Duodenal mucosa (tissue), 2 donors: ENCODE measurements at regions not wholly inside any gene's neighbourhood (a gene's known extent, or its start where the extent isn't known, plus 50 kb on each side); places are given as distances from the start of the nearest gene placed in this dataset.

ENCODE experiments used
- H3K27ac ChIP-seq: one replicate; pipeline ENCODE4 v1.7.0; 2013; ENCODE audit warnings: low read depth, low read length
- H3K27me3 ChIP-seq, 2 donors: one replicate each; pipeline ENCODE4 v1.7.0; 2013; ENCODE audit warnings: low read length in 2 of 2, control low read depth in 1 of 2; ENCODE audit not compliant: insufficient read depth in 2 of 2, control insufficient read depth in 1 of 2
- H3K36me3 ChIP-seq, 2 donors: one replicate each; pipeline ENCODE4 v1.7.0; 2013; ENCODE audit warnings: low read length in 2 of 2, control low read depth in 1 of 2; ENCODE audit not compliant: insufficient read depth in 2 of 2, control insufficient read depth in 1 of 2
- H3K4me1 ChIP-seq, 2 donors: one replicate each; pipeline ENCODE4 v1.7.0; 2013; ENCODE audit warnings: low read length in 2 of 2, control low read depth in 1 of 2; ENCODE audit not compliant: insufficient read depth in 2 of 2, control insufficient read depth in 1 of 2
- H3K4me3 ChIP-seq, 2 donors: one replicate each; pipeline ENCODE4 v1.7.0; 2013; ENCODE audit warnings: low read length in 2 of 2, low read depth in 1 of 2
- H3K9ac ChIP-seq, 2 donors: one replicate each; pipeline ENCODE4 v1.7.0; 2013; ENCODE audit warnings: low read length in 2 of 2, low read depth in 1 of 2
- H3K9me3 ChIP-seq, 2 donors: one replicate each; pipeline ENCODE4 v1.7.0; 2013; ENCODE audit warnings: low read length in 2 of 2, control low read depth in 1 of 2; ENCODE audit not compliant: control insufficient read depth in 1 of 2

DNA sequence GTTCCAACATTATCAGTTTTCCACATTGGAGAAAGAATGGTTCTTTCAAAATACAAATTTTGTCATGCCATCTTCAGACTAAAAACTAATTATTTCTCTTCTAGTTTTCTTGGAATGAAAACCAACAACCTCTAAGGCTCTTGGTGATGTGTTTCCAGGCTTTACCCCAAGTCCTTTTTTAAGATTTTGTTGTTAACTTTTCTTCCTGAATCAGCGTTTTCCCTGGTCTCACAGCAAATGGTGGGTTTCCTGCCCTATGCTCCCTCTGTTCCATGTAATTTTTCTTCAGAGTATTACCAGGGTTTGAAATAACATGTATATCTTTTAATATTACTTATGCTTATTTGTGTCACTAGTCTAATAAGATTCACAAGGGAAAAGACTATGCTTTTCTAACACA lies 1311.9 kb downstream of the LRFN5 start:
- Histone ChIP-seq H3K9ac (no peak overlapping the region), H3K4me3 (no peak overlapping the region), H3K36me3 (no peaks in the 10 kb centered on the region), H3K4me1 (no peaks in the 10 kb centered on the region), H3K27me3 (no peaks in the 10 kb centered on the region), H3K27ac (no peak overlapping the region), H3K9me3 (peaks cover 0 to 9% of the 10 kb centered on the region in 2 donors)

DNA sequence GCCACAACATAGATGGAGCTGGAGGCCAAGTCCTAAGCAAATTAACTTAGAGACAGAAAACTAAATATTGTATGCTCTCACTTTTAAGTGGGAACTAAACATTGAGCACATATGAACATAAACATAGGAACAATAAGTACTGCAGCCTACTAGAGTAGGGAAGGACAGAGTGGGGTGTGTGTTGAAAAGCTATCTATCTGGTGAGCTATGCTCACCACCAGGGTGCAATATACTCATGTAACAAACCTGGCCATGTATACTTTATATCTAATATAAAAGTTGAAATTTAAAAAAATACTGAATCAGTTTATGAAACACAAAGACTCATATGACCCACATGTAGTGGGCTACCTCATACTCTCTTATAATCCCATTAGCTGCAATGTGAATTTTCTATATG lies 1305.0 kb downstream of the LRFN5 start:
- H3K4me1 ChIP-seq: no peaks in the 10 kb centered on the region
- no peak overlapping the region for H3K4me3 ChIP-seq
- no peak overlapping the region for H3K9ac ChIP-seq
- H3K36me3 ChIP-seq: no peaks in the 10 kb centered on the region
- H3K9me3 ChIP-seq: peaks cover 0 to 5% of the 10 kb centered on the region in 2 donors
- no peak overlapping the region for H3K27ac ChIP-seq
- no peaks in the 10 kb centered on the region for H3K27me3 ChIP-seq

DNA sequence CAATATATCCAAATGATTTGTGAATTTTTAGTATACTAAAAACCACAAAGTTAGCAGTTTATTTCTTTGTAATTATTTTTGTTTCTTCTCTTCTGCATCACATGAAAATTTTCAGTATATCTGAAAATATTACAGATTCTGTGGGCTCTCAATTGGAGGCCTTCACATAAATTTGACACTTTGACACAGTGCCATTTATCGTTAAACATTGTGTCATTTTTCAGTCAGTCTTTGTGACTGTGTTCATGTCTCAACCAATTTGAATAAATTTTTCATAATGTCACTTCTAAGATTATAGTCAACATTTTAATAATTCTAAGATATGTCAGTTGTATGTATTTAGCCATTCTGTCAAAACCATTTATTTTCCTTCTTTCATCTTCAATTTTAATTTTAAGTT lies 1303.0 kb downstream of the LRFN5 start:
- Histone ChIP-seq H3K27me3 (no peaks in the 10 kb centered on the region), H3K36me3 (no peaks in the 10 kb centered on the region), H3K9me3 (peaks cover 0 to 5% of the 10 kb centered on the region in 2 donors), H3K27ac (no peak overlapping the region), H3K9ac (no peak overlapping the region), H3K4me3 (no peak overlapping the region), H3K4me1 (no peaks in the 10 kb centered on the region)

DNA sequence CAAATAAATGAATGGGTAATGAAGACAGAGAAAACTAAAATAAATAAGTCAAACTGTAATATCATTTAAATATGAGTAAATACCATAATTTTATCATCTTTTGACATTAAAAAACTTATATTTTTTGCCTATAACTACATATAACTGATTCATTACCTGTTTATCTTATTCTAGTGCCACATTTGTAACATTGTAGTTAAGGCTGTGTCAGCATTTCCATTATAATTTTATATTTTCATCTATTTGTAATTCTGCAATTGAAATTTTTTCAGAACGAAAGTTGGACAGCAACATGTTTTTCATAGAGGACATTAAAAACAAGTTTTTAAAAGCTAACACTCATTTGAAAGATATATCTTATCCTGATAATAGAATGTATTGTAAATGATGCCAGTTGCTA lies 1286.5 kb downstream of the LRFN5 start:
- Histone ChIP-seq H3K9me3 (peaks cover 0 to 6% of the 10 kb centered on the region in 2 donors), H3K27me3 (no peaks in the 10 kb centered on the region), H3K9ac (no peak overlapping the region), H3K36me3 (no peaks in the 10 kb centered on the region), H3K4me1 (no peaks in the 10 kb centered on the region), H3K4me3 (no peak overlapping the region), H3K27ac (no peak overlapping the region)

DNA sequence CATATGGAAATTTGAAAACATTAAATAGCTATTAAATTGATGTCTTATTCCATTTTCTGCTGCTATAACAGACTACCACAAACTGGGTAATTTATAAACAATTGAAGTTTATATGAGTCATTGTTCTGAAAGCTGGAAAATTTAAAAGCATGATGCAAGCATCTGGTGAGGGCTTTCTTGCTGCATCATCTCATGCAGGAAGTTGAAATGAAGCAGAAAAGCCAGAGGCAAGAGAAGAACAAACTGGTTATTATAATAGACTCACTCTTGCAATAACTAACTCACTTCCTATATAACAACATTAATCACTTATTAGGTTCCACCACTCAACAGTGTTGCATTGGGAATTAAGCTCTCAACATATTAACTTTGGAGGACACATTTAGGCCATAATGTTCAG lies 1277.4 kb downstream of the LRFN5 start:
- H3K9ac ChIP-seq: no peak overlapping the region
- no peaks in the 10 kb centered on the region for H3K27me3 ChIP-seq
- H3K27ac ChIP-seq: no peak overlapping the region
- no peaks in the 10 kb centered on the region for H3K4me1 ChIP-seq
- no peaks in the 10 kb centered on the region for H3K9me3 ChIP-seq
- no peaks in the 10 kb centered on the region for H3K36me3 ChIP-seq
- H3K4me3 ChIP-seq: no peak overlapping the region

DNA sequence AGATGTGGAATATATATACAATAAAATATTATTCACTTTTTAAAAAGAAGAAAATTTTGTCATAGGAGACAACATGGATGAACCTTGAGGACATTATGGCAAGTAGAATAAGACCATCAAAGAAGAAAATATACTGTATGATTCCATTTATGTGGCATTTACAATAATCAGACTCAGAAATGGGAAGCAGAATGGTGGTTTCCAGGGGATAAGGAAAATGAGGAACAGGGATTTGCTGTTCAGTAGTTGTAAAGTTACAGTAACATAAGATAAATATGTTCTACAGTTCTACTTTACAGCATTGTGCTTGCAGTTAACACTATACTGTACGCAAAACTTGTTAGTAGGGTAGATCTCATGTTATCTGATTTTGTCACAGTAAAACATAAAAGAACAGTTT lies 1271.0 kb downstream of the LRFN5 start:
- H3K9ac ChIP-seq: no peak overlapping the region
- no peak overlapping the region for H3K4me3 ChIP-seq
- no peaks in the 10 kb centered on the region for H3K27me3 ChIP-seq
- H3K9me3 ChIP-seq: peaks cover 0 to 5% of the 10 kb centered on the region in 2 donors
- no peak overlapping the region for H3K27ac ChIP-seq
- H3K36me3 ChIP-seq: no peaks in the 10 kb centered on the region
- no peaks in the 10 kb centered on the region for H3K4me1 ChIP-seq

DNA sequence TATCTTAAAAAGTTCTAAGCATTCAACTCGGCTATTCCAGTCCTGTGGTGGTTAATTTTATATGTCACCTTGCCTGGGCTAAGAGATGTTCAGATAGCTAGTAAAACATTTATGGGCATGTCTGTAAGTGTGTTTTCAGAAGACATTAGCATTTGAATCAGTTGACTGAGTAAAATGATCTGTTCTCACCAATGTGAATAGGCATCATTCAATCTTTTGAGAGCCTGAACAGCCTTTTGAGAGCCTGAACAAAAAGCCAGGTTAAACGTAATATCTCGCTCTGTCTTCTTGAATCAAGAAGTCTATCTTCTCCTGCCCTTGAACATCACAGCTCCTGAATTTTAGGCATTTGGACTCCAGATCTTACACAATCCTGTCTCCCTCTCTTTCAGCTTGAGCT lies 1266.1 kb downstream of the LRFN5 start:
- Histone ChIP-seq H3K9me3 (peaks cover 4% of the 10 kb centered on the region in 2 donors), H3K36me3 (no peaks in the 10 kb centered on the region), H3K27ac (no peak overlapping the region), H3K9ac (no peak overlapping the region), H3K4me1 (no peaks in the 10 kb centered on the region), H3K4me3 (no peak overlapping the region), H3K27me3 (no peaks in the 10 kb centered on the region)

DNA sequence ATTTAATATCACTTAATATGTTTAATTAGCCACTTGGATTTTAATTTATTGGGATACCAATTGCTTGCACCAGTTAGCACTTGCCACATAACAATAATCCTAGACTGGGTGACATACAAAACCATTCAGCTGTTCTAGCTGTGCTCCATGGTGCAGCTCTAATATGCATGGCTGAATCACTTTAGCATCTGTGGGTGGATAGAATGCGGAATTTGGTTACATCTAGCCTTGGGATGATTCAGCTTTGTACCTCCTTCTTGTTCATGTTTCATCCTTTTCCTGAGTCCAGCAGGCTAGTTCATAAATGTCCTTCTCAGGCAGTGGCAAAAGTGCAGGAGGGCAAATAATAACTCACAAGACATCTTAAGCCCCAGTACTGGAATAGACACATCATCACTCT lies 1263.0 kb downstream of the LRFN5 start:
- H3K27me3 ChIP-seq: no peaks in the 10 kb centered on the region
- no peak overlapping the region for H3K9ac ChIP-seq
- no peak overlapping the region for H3K4me3 ChIP-seq
- H3K4me1 ChIP-seq: no peaks in the 10 kb centered on the region
- no peak overlapping the region for H3K27ac ChIP-seq
- H3K36me3 ChIP-seq: no peaks in the 10 kb centered on the region
- peaks cover 5 to 6% of the 10 kb centered on the region in 2 donors for H3K9me3 ChIP-seq

DNA sequence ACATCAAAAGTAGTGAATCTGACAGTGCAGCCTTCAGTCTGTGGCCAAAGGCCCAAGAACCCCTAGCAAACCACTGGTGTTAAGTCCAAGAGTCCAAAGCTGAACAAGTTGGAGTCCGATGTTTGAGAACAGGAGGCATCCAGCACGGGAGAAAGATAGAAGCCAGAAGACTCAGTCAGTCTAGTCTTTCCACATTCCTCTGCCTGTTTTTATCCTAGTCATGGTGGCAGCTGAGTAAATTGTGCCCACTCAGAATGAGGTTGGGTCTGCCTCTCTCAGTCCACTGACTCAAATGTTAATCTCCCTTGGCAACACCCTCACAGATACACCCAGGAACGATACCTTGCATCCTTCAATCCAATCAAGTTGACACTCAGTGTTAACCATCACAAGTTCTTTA lies 1255.4 kb downstream of the LRFN5 start:
- no peak overlapping the region for H3K9ac ChIP-seq
- no peaks in the 10 kb centered on the region for H3K36me3 ChIP-seq
- H3K4me1 ChIP-seq: no peaks in the 10 kb centered on the region
- H3K27me3 ChIP-seq: no peaks in the 10 kb centered on the region
- no peak overlapping the region for H3K4me3 ChIP-seq
- H3K27ac ChIP-seq: no peak overlapping the region
- peaks cover 2 to 3% of the 10 kb centered on the region in 2 donors for H3K9me3 ChIP-seq

DNA sequence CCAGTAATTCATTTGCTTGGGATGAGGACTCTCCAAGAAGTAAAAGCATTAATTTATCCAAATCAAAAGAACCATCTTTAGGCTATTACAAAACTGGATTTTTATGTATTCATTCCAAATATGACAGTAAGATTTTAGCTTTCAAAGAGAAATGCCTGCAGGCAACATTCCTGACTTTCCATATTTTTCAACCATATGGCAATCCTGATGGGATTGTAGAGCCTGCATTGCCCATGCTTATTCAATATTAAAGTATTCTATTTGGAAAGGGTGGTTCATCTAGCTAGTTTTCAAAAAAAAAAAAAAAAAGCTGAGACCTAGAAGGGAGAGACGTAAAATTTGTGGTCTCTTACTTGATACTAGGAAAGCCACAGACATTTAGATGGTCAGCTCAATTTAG lies 1253.7 kb downstream of the LRFN5 start:
- Histone ChIP-seq H3K9ac (no peak overlapping the region), H3K4me1 (no peaks in the 10 kb centered on the region), H3K27ac (no peak overlapping the region), H3K27me3 (no peaks in the 10 kb centered on the region), H3K4me3 (no peak overlapping the region), H3K9me3 (peaks cover 3% of the 10 kb centered on the region in 2 donors), H3K36me3 (no peaks in the 10 kb centered on the region)

DNA sequence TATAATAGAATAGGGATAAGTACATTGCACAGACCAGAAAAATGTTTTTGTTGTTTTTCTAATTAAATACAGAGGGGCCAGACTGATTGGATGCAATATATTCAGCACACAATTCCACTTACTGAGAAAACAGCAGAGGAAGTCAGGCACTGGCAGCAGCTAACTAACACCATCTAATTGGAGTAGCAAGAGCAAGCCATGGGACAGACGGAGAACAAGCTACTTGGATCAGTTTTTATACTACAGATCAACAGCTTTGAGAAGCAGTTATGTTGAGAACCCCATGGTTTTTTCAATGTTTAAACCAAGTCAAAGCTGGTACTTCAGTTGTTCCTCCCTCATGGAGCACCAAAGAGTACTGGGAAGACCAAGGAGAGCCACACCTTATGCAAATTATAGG lies 1249.4 kb downstream of the LRFN5 start:
- no peak overlapping the region for H3K9ac ChIP-seq
- no peak overlapping the region for H3K4me3 ChIP-seq
- no peaks in the 10 kb centered on the region for H3K27me3 ChIP-seq
- peaks cover 0 to 2% of the 10 kb centered on the region in 2 donors for H3K9me3 ChIP-seq
- no peaks in the 10 kb centered on the region for H3K36me3 ChIP-seq
- H3K4me1 ChIP-seq: no peaks in the 10 kb centered on the region
- no peak overlapping the region for H3K27ac ChIP-seq
